ENCODE measurements at regions not wholly inside any gene's neighbourhood (a gene's known extent, or its start where the extent isn't known, plus 50 kb on each side); places are given as distances from the start of the nearest gene placed in this dataset.

- TF ChIP-seq EZH2 (IDR thresholded peaks at IDR 0.05; ENCODE audit: borderline replicate concordance, low read depth, low read length, poor library complexity, severe bottlenecking) (no peak), CTCF (conservative IDR thresholded peaks at IDR 0.05; ENCODE audit: low read depth, low read length) (no peak)
Measured at GRCh38 chr14:105818712-105819005, 292.3 kb downstream of the TMEM121 start.
